Activated CD8-positive, alpha-beta T cell treated with anti-CD3 and anti-CD28 coated beads, Interleukin-2, amount 10 ng/mL, durations not matched to agents 7 days and 5 days (primary cell): ENCODE measurements at regions not wholly inside any gene's neighbourhood (a gene's known extent, or its start where the extent isn't known, plus 50 kb on each side); places are given as distances from the start of the nearest gene placed in this dataset.
"Not testable (repeated sequence)": the region's sequence is repeated elsewhere in the genome, so short reads cannot be mapped to it uniquely, and the experiment has no call there.

Source experiments
- ATAC-seq: fragments of 150-1000 bp; cut with Tn5 transposase; one replicate; pipeline ENCODE4 v1.10.0; 2021; ENCODE audit warnings: moderate library complexity
- CTCF ChIA-PET: fragments of 350-600 bp; sonication (Branson Sonifier 250); formaldehyde crosslinking; loops from one replicate; lab custom pipeline; 2021; ENCODE audit warnings: antibody characterized with exemption; lab: Charles Lee
- POLR2A ChIA-PET: fragments of 350-600 bp; sonication (Branson Sonifier 250); formaldehyde crosslinking; loops from one replicate; lab custom pipeline; 2021; ENCODE audit warnings: antibody characterized with exemption; lab: Charles Lee
- DNase-seq: peaks from one replicate; pipeline ENCODE4 v3.0.0-alpha.2; 2020
- H3K27ac Mint-ChIP-seq: one replicate; pipeline ENCODE4 v1.8.0; 2021; ENCODE audit warnings: mild to moderate bottlenecking, mixed read lengths
- H3K27me3 Mint-ChIP-seq: one replicate; pipeline ENCODE4 v1.8.0; 2021; ENCODE audit warnings: low read depth, mixed read lengths
- H3K36me3 Mint-ChIP-seq: one replicate; pipeline ENCODE4 v1.8.0; 2021; ENCODE audit warnings: low read depth, mixed read lengths
- H3K4me1 Mint-ChIP-seq: one replicate; pipeline ENCODE4 v1.8.0; 2021; ENCODE audit warnings: low read depth, mixed read lengths
- H3K4me3 Mint-ChIP-seq: one replicate; pipeline ENCODE4 v1.8.0; 2021; ENCODE audit warnings: mild to moderate bottlenecking, mixed read lengths
- H3K9me3 Mint-ChIP-seq: one replicate; pipeline ENCODE4 v1.8.0; 2022; ENCODE audit warnings: mixed read lengths; ENCODE audit not compliant: insufficient read depth

GRCh38 chr3:27567251-27567650 lies 83.1 kb upstream of the SLC4A7 start:
- H3K36me3 Mint-ChIP-seq, result no peaks in the 10 kb centered on the region
- POLR2A ChIA-PET, result no interaction called here
- H3K9me3 Mint-ChIP-seq, result no peaks in the 10 kb centered on the region
- H3K27me3 Mint-ChIP-seq, result no peaks in the 10 kb centered on the region
- ATAC-seq (no peak), DNase-seq (no peak)
- no peaks in the 10 kb centered on the region for H3K4me1 Mint-ChIP-seq
- H3K4me3 Mint-ChIP-seq, result no peak overlapping the region
- CTCF ChIA-PET, result no interaction called here
- no peak overlapping the region for H3K27ac Mint-ChIP-seq

DNA sequence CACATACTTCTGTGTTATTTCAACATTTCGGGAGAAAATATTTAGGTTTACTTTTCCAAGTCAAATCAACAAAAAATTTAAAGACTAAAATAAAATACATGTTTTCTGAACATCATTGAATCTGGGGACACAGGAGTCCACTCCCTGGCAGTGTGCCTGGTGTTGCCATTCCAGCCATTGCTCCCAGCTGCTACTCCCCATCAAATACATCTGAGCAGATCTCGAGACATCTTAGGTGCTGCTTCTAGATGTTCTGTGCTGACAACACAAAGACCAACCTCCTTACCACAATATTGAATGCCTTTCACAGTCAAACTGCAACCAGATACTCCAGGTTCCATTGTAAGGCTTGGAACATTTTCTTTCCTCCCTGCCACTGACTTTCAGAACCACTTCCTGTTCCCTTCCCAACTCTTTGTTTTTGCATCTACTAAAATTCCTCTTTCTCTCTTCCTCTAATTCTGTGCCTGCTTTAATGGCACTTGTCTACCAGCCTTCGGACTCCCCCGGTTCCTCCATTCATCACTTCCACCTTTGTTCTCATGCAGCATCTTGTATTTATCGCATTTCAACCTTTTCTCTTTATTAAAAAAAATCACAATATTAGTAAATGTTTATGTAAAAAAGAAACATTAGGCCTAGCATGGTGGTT lies 81.1 kb upstream of the SLC4A7 start:
- H3K4me1 Mint-ChIP-seq, result no peaks in the 10 kb centered on the region
- CTCF ChIA-PET, result no interaction called here
- no peaks in the 10 kb centered on the region for H3K36me3 Mint-ChIP-seq

DNA sequence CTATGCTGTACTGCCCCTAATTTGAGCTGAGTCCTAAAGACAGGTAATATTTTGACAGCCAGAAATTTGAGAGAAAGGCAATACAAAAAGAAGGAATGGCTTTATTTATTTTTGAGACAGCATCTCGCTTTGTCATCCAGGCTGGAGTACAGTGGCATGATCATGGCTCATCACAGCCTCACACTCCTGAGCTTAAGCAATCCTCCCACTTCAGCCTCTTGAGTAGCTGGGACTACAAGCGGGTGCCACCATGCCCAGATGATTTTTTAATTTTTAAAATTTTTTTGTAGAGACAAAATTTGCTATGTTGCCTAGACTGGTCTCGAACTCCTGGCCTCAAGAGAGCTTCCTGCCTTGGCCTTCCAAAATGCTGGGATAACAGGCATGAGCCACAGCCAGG lies 77.4 kb upstream of the SLC4A7 start:
- DNase-seq, result no peak

More for the DNA sequence above, 81.1 kb upstream of the SLC4A7 start:
- no peak overlapping the region for H3K4me3 Mint-ChIP-seq
- DNase-seq, result no peak
- H3K9me3 Mint-ChIP-seq, result no peaks in the 10 kb centered on the region
- no peak for ATAC-seq
- no peaks in the 10 kb centered on the region for H3K27me3 Mint-ChIP-seq
- POLR2A ChIA-PET, result no interaction called here
- H3K27ac Mint-ChIP-seq, result no peak overlapping the region

GRCh38 chr3:27560484-27561056 lies 76.4 kb upstream of the SLC4A7 start:
- H3K4me3 Mint-ChIP-seq, result no peak overlapping the region
- no peaks in the 10 kb centered on the region for H3K9me3 Mint-ChIP-seq
- no peaks in the 10 kb centered on the region for H3K27me3 Mint-ChIP-seq
- no peak for ATAC-seq
- no peaks in the 10 kb centered on the region for H3K4me1 Mint-ChIP-seq
- DNase-seq, result no peak
- ChIA-PET POLR2A (no interaction called here), CTCF (no interaction called here)
- H3K27ac Mint-ChIP-seq, result no peak overlapping the region
- H3K36me3 Mint-ChIP-seq, result no peaks in the 10 kb centered on the region

More for the DNA sequence above, 77.4 kb upstream of the SLC4A7 start:
- Mint-ChIP-seq H3K27ac (no peak overlapping the region), H3K4me1 (no peaks in the 10 kb centered on the region), H3K9me3 (no peaks in the 10 kb centered on the region), H3K4me3 (no peak overlapping the region), H3K36me3 (no peaks in the 10 kb centered on the region), H3K27me3 (no peaks in the 10 kb centered on the region)
- POLR2A ChIA-PET, result interaction anchor here (0.6 kb wide), 1 partner anchor 192 kb away, joined by 3 read pairs; the partner anchor contains the start of gene NEK10
- CTCF ChIA-PET, result no interaction called here
- no peak for ATAC-seq

DNA sequence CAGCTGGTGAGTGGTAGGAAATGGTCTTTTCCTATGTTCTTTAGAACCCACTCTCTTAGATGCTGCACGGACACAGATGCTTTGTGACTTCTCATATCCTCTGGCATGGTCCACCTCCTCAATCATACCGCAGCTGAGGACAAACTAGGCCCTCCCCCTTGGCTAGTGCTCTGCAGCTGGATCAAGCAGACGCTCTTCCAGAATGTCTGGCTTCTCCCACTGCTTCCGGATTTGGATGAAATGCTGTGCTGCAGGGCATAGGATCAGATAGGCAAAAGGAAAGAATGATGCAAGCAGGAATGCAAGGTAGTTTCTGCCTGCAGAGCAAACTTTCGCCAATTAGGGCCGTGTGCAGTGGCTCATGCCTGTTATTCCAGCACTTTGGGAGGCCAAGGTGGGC lies 75.7 kb upstream of the SLC4A7 start:
- Mint-ChIP-seq H3K9me3 (no peaks in the 10 kb centered on the region), H3K4me1 (no peaks in the 10 kb centered on the region), H3K4me3 (no peak overlapping the region), H3K27ac (no peak overlapping the region), H3K36me3 (no peaks in the 10 kb centered on the region), H3K27me3 (no peaks in the 10 kb centered on the region)
- POLR2A ChIA-PET, result no interaction called here
- DNase-seq, result no peak
- ATAC-seq, result no peak
- CTCF ChIA-PET, result interaction anchor here (0.6 kb wide), 1 partner anchor 1849 kb away, joined by 3 read pairs; no protein-coding TSS in a partner anchor

DNA sequence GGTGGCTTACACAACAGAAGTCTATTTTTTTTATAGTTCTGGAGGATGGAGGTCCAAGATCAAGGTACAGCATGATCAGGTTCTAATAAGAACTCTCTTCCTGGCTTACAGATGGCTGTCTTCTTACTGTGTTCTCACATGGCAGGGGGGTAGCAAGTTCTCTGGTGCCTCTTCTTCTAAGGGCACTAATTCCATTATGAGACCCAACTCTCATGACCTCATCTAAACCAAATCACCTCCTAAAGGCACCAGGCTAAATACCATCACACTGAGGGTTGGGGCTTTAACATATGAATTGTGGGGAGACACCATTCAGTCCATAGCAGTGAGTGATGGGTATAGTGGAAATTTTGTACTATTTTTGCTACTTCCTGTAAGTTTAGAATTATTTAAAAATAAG lies 75.2 kb upstream of the SLC4A7 start:
- CTCF ChIA-PET, result no interaction called here
- H3K27me3 Mint-ChIP-seq, result peaks cover 4% of the 10 kb centered on the region

GRCh38 chr3:27557411-27557810 lies 73.2 kb upstream of the SLC4A7 start:
- no peak for ATAC-seq
- Mint-ChIP-seq H3K36me3 (no peaks in the 10 kb centered on the region), H3K9me3 (no peaks in the 10 kb centered on the region), H3K27ac (no peak overlapping the region), H3K4me1 (no peaks in the 10 kb centered on the region), H3K4me3 (no peak overlapping the region), H3K27me3 (peaks cover 4% of the 10 kb centered on the region)
- ChIA-PET POLR2A (no interaction called here), CTCF (no interaction called here)
- no peak for DNase-seq

More for the DNA sequence above, 75.2 kb upstream of the SLC4A7 start:
- Mint-ChIP-seq H3K4me3 (no peak overlapping the region), H3K9me3 (no peaks in the 10 kb centered on the region), H3K36me3 (no peaks in the 10 kb centered on the region), H3K27ac (no peak overlapping the region), H3K4me1 (no peaks in the 10 kb centered on the region)
- ATAC-seq (no peak), DNase-seq (no peak)
- POLR2A ChIA-PET, result no interaction called here

- peaks cover 4% of the 10 kb centered on the region for H3K27me3 Mint-ChIP-seq
- ChIA-PET POLR2A (no interaction called here), CTCF (no interaction called here)
- DNase-seq, result no peak
- no peaks in the 10 kb centered on the region for H3K36me3 Mint-ChIP-seq
- no peaks in the 10 kb centered on the region for H3K9me3 Mint-ChIP-seq
- no peak overlapping the region for H3K4me3 Mint-ChIP-seq
- H3K27ac Mint-ChIP-seq, result no peak overlapping the region
- H3K4me1 Mint-ChIP-seq, result no peaks in the 10 kb centered on the region
- no peak for ATAC-seq
Measured at GRCh38 chr3:27556887-27557286, 72.7 kb upstream of the SLC4A7 start.

DNA sequence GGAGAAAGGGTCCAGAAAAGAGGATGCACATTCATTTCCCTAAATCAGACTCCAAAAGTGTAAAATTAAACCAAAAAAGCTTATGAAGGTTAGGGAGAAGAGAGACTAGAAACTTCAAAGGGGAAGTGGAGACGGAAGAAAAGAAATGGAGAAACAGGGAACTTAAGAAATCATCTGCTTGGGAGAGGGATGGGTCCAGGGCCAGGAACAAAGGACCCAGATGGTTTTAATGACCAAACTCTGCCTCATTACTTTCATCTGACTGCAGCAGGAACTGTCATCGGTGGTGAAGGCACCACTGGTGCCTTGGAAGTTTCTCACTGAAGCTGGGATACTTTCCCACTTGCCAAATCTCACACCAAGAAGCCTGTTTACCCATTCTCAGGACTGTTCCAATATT lies 70.5 kb upstream of the SLC4A7 start:
- DNase-seq, result no peak
- H3K9me3 Mint-ChIP-seq, result no peaks in the 10 kb centered on the region
- ATAC-seq, result no peak
- peaks cover 6% of the 10 kb centered on the region for H3K27me3 Mint-ChIP-seq
- CTCF ChIA-PET, result no interaction called here
- POLR2A ChIA-PET, result no interaction called here
- no peak overlapping the region for H3K4me3 Mint-ChIP-seq
- no peaks in the 10 kb centered on the region for H3K36me3 Mint-ChIP-seq
- H3K27ac Mint-ChIP-seq, result no peak overlapping the region
- H3K4me1 Mint-ChIP-seq, result no peaks in the 10 kb centered on the region

- H3K36me3 Mint-ChIP-seq, result no peaks in the 10 kb centered on the region
- H3K27ac Mint-ChIP-seq, result no peak overlapping the region
- H3K4me3 Mint-ChIP-seq, result no peak overlapping the region
- ChIA-PET CTCF (no interaction called here), POLR2A (no interaction called here)
- DNase-seq (no peak), ATAC-seq (no peak)
- peaks cover 6% of the 10 kb centered on the region for H3K27me3 Mint-ChIP-seq
- no peaks in the 10 kb centered on the region for H3K4me1 Mint-ChIP-seq
- no peaks in the 10 kb centered on the region for H3K9me3 Mint-ChIP-seq
Measured at GRCh38 chr3:27553886-27554540, 69.8 kb upstream of the SLC4A7 start.

DNA sequence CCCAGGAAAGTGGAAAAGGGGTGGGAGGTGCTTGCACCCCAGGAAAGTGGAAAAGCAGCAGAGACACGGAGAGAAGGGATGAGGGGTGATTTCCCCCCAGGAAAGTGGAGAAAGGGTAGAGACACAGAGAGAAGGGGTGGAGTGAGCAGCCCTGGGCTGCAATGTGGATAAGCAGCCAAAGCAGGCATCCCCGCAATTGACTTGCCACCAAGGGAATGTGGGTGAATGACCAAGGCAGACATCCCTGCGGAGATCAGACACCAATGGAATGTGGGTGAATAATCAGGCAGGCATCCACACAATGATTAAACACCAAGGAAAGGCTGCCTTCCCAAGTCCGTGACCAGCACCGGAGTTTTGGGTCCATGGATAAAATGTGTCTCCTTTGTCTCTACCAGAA lies 68.5 kb upstream of the SLC4A7 start:
- H3K36me3 Mint-ChIP-seq, POLR2A ChIA-PET, H3K9me3 Mint-ChIP-seq, DNase-seq, ATAC-seq, H3K4me3 Mint-ChIP-seq, H3K4me1 Mint-ChIP-seq, H3K27ac Mint-ChIP-seq, H3K27me3 Mint-ChIP-seq, CTCF ChIA-PET: not testable (repeated sequence)

DNA sequence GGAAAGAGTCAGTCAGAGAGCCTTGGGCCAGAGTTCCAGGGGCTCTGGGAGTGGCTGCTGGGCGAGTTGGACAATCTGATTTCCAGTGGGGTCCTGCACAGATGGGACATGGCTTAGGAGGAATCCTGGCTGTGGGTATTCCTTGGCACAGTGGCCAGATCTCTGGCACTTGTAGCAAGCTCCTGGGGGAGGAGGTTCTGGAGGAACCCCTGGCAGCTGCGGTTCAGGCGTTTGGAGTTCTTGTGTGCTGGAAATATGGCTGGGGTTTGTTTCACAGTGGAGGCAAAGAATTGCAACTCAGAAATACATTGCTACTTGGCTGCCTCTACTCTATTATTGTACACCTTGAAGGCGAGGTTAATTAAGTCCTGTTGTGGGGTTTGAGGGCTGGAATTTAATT lies 67.2 kb upstream of the SLC4A7 start:
- H3K4me1 Mint-ChIP-seq, ATAC-seq, POLR2A ChIA-PET, DNase-seq, CTCF ChIA-PET, H3K4me3 Mint-ChIP-seq, H3K9me3 Mint-ChIP-seq, H3K27ac Mint-ChIP-seq, H3K36me3 Mint-ChIP-seq, H3K27me3 Mint-ChIP-seq: not testable (repeated sequence)
